ENCODE measurements at regions not wholly inside any gene's neighbourhood (a gene's known extent, or its start where the extent isn't known, plus 50 kb on each side); places are given as distances from the start of the nearest gene placed in this dataset. TPM values are rescaled to one million over a fixed set of nuclear protein-coding genes. Genes with fewer than 3 reads are reported as not detected.
"Not testable (repeated sequence)": the region's sequence is repeated elsewhere in the genome, so short reads cannot be mapped to it uniquely, and the experiment has no call there.

GRCh38 chr2:5592916-5593315 is 99.3 kb upstream of the SOX11 start:
- no peak for DNase-seq (ENCODE audit: low spot score)

GRCh38 chr2:5594249-5594695 is 97.9 kb upstream of the SOX11 start:
- DNase-seq (ENCODE audit: low spot score) = no peak

GRCh38 chr2:5596868-5597267 is 95.3 kb upstream of the SOX11 start:
- DNase-seq (ENCODE audit: low spot score) = no peak

GRCh38 chr2:5598156-5598555 is 94.0 kb upstream of the SOX11 start:
- DNase-seq (ENCODE audit: low spot score) = no peak

- DNase-seq (ENCODE audit: low spot score) = no peak
Measured at GRCh38 chr2:5609201-5609600, 83.0 kb upstream of the SOX11 start.

- no peak for DNase-seq (ENCODE audit: low spot score)
Measured at GRCh38 chr2:5612666-5613065, 79.5 kb upstream of the SOX11 start.

- DNase-seq (ENCODE audit: low spot score) = no peak
Measured at GRCh38 chr2:5616019-5616418, 76.2 kb upstream of the SOX11 start.

- no peak for DNase-seq (ENCODE audit: low spot score)
Measured at GRCh38 chr2:5617358-5617757, 74.8 kb upstream of the SOX11 start.

GRCh38 chr2:5617796-5618195 is 74.4 kb upstream of the SOX11 start:
- no peak for DNase-seq (ENCODE audit: low spot score)

- no peak for DNase-seq (ENCODE audit: low spot score)
Measured at GRCh38 chr2:5618271-5618670, 73.9 kb upstream of the SOX11 start.

GRCh38 chr2:5625556-5626065 is 66.6 kb upstream of the SOX11 start:
- DNase-seq (ENCODE audit: low spot score) = peak; percentile 12

GRCh38 chr2:5628484-5628883 is 63.7 kb upstream of the SOX11 start:
- DNase-seq (ENCODE audit: low spot score) = not testable (repeated sequence)

- DNase-seq (ENCODE audit: low spot score) = not testable (repeated sequence)
Measured at GRCh38 chr2:5629510-5629909, 62.7 kb upstream of the SOX11 start.

GRCh38 chr2:5637051-5637450 is 55.1 kb upstream of the SOX11 start:
- not testable (repeated sequence) for DNase-seq (ENCODE audit: low spot score)

Small RNAs in the stretch of these regions (small RNA-seq; reads per million reads assigned to genes)
- gene RF00322 = not detected
- not detected for gene RNU6-649P
